ENCODE measurements at regions not wholly inside any gene's neighbourhood (a gene's known extent, or its start where the extent isn't known, plus 50 kb on each side); places are given as distances from the start of the nearest gene placed in this dataset.

DNA sequence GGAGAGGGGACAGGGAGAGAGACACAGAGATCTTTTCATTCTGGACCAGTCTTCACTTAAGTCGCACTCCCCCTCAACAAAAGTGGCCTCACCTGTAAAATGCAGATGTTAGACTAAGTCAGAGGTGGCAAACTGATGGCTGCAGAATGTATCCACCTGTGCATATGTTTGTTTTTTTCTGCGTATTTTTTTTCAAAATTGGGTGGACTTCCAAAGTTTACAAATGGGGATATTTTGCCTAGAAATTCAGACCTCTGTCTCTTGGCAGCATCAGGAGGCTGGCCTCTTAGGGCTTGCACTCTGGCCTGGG lies 525.0 kb downstream of the MATN1 start:
- H4K20me1 ChIP-seq (ENCODE audit: control insufficient read depth, insufficient read depth, low read depth, low read length), result no peaks in the 10 kb centered on the region
- no peaks in the 10 kb centered on the region for H3K9me2 ChIP-seq (replicated peaks; ENCODE audit: control insufficient read depth, low read length)
- no peaks in the 10 kb centered on the region for H3K27me3 ChIP-seq (ENCODE audit: control insufficient read depth, low read length)
- H3K79me2 ChIP-seq (ENCODE audit: control insufficient read depth, low read length), result no peaks in the 10 kb centered on the region
- no peak overlapping the region for H3K4me2 ChIP-seq (ENCODE audit: low read length)
- H3K4me3 ChIP-seq (ENCODE audit: low read length), result no peak overlapping the region
- H3K27ac ChIP-seq (ENCODE audit: low read depth, low read length), result no peak overlapping the region
- no peaks in the 10 kb centered on the region for H3F3A ChIP-seq (ENCODE audit: control insufficient read depth, insufficient read depth)
- TF ChIP-seq EZH2phosphoT487 (IDR thresholded peaks at IDR 0.05; ENCODE audit: borderline replicate concordance, low read length) (no peak), CTCF (IDR thresholded peaks at IDR 0.05; ENCODE audit: low read depth, low read length, poor library complexity, severe bottlenecking) (no peak)
- no peaks in the 10 kb centered on the region for H3K9me3 ChIP-seq (ENCODE audit: control insufficient read depth, insufficient read depth, low read length)
- no peaks in the 10 kb centered on the region for H3K4me1 ChIP-seq (ENCODE audit: control insufficient read depth, low read length)
- H3K36me3 ChIP-seq (ENCODE audit: control insufficient read depth, low read length), result no peaks in the 10 kb centered on the region

DNA sequence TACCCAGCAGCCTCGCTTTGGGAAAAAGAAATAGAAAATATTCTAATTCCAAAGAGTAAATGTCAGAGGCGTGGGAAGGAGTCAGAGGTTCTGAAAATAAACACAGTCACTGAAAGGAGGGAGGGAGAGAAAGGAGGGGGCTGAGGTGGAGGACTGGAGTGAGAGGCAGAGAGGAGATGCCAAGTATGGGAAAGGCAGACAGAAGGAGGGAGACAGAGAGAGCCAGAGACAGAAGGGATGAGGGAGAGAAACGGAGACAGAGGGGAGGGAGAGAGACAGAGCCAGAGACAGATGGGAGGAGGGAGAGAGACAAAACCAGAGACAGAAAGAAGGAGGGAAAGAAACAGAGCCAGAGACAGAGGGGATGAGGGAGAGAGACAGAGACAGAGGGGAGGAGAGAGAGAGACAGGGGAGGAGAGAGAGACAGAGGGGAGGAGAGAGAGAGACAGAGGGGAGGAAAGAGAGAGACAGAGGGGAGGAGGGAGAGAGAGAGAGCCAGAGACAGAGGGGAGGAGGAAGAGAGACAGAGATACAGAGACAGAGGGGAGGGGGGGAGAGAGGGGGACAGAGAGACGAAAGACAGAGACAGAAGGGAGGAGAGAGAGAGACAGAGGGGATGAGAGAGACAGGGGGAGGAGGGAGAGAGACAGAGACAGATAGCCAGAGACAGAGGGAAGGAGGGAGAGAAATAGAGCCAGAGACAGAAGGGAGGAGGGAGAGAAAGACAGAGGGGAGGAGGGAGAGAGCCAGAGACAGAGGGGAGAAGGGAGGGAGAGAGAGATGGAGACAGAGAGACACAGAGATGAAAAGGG lies 525.5 kb downstream of the MATN1 start:
- TF ChIP-seq CTCF (IDR thresholded peaks at IDR 0.05; ENCODE audit: low read depth, low read length, poor library complexity, severe bottlenecking) (no peak), EZH2phosphoT487 (IDR thresholded peaks at IDR 0.05; ENCODE audit: borderline replicate concordance, low read length) (no peak)
- no peaks in the 10 kb centered on the region for H3K79me2 ChIP-seq (ENCODE audit: control insufficient read depth, low read length)
- H3K4me1 ChIP-seq (ENCODE audit: control insufficient read depth, low read length), result no peaks in the 10 kb centered on the region
- no peaks in the 10 kb centered on the region for H3K36me3 ChIP-seq (ENCODE audit: control insufficient read depth, low read length)
- no peaks in the 10 kb centered on the region for H4K20me1 ChIP-seq (ENCODE audit: control insufficient read depth, insufficient read depth, low read depth, low read length)
- H3F3A ChIP-seq (ENCODE audit: control insufficient read depth, insufficient read depth), result no peaks in the 10 kb centered on the region
- H3K4me2 ChIP-seq (ENCODE audit: low read length), result no peak overlapping the region
- H3K9me3 ChIP-seq (ENCODE audit: control insufficient read depth, insufficient read depth, low read length), result no peaks in the 10 kb centered on the region
- no peak overlapping the region for H3K27ac ChIP-seq (ENCODE audit: low read depth, low read length)
- no peaks in the 10 kb centered on the region for H3K27me3 ChIP-seq (ENCODE audit: control insufficient read depth, low read length)
- H3K9me2 ChIP-seq (replicated peaks; ENCODE audit: control insufficient read depth, low read length), result no peaks in the 10 kb centered on the region
- no peak overlapping the region for H3K4me3 ChIP-seq (ENCODE audit: low read length)

DNA sequence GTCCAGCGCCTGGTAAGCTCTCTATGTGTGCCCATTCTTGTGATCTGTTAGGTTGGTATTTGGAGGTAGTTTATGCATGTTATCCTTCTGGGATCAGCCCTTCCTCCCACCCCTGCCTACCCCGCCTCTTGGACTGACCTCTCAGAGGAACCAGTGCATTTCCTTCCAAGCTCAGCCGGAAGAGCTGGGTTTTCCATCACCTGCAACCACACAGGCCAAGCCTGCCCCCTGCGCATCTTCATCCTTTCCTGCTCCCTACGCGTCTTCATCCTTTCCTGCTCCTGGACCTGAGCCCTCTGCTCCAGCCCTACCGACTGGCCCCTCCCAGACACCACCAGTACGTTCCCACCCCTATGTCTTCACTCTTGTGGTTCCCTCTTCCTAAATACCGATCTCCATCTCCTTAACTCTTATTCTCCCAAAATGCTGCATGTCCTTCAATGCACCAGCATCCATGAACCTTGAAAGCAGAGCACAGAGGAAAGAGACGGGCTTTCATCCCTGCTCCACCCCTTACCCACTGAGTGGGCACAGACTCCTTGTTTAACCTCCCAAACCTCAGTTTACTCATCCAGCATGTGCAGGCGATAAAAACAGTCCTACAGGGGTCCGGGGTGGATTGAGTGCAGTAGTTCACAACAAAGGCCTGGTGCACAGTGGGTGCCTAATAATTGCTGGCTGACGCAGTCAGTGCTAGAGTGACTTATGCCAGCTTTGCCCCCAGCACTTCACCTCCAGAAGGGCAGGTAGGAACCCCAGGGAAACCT lies 526.3 kb downstream of the MATN1 start:
- Histone ChIP-seq H3K4me2 (ENCODE audit: low read length) (no peak overlapping the region), H3K4me1 (ENCODE audit: control insufficient read depth, low read length) (no peaks in the 10 kb centered on the region), H3K9me2 (replicated peaks; ENCODE audit: control insufficient read depth, low read length) (no peaks in the 10 kb centered on the region), H3K27ac (ENCODE audit: low read depth, low read length) (no peak overlapping the region), H3K36me3 (ENCODE audit: control insufficient read depth, low read length) (no peaks in the 10 kb centered on the region), H4K20me1 (ENCODE audit: control insufficient read depth, insufficient read depth, low read depth, low read length) (no peaks in the 10 kb centered on the region), H3K9me3 (ENCODE audit: control insufficient read depth, insufficient read depth, low read length) (no peaks in the 10 kb centered on the region), H3F3A (ENCODE audit: control insufficient read depth, insufficient read depth) (no peaks in the 10 kb centered on the region), H3K79me2 (ENCODE audit: control insufficient read depth, low read length) (no peaks in the 10 kb centered on the region), H3K4me3 (ENCODE audit: low read length) (no peak overlapping the region), H3K27me3 (ENCODE audit: control insufficient read depth, low read length) (no peaks in the 10 kb centered on the region)
- TF ChIP-seq CTCF (IDR thresholded peaks at IDR 0.05; ENCODE audit: low read depth, low read length, poor library complexity, severe bottlenecking) (no peak), EZH2phosphoT487 (IDR thresholded peaks at IDR 0.05; ENCODE audit: borderline replicate concordance, low read length) (no peak)
